ENCODE measurements at regions not wholly inside any gene's neighbourhood (a gene's known extent, or its start where the extent isn't known, plus 50 kb on each side); places are given as distances from the start of the nearest gene placed in this dataset.

- TF ChIP-seq CTCF (IDR thresholded peaks at IDR 0.05) (no peak), POLR2A (IDR thresholded peaks at IDR 0.05) (no peak)
Measured at GRCh38 chr15:92519709-92520108, 126.0 kb downstream of the ST8SIA2 start.

Data from tibial nerve (tissue), 3 donors.